ENCODE measurements at regions not wholly inside any gene's neighbourhood (a gene's known extent, or its start where the extent isn't known, plus 50 kb on each side); places are given as distances from the start of the nearest gene placed in this dataset.

DNA sequence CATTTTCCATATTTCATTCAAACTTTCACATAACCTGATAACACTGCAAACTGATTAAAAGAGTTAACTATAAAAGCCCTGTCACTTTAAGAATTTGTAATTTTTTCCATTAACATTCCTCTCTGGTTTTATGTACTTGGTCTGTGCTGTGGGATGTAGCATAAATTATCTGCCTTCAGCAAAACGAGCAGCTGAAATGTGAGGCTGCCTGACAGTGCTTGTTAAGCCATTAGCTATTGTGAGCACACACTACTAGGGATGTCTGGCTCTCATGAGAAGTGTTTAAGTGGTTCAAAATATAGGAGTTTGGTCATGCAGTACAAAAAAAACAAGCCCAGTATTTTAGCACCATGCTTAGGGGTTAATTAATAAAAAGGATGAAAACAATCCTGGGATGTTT, 63.0 kb downstream of the HOXA1 start:
- H4K20me1 ChIP-seq (ENCODE audit: low read depth): no peaks in the 10 kb centered on the region
- no peaks in the 10 kb centered on the region for H3K9me3 Mint-ChIP-seq
- TF ChIP-seq EZH2 (IDR thresholded peaks at IDR 0.05): no peak
- TF ChIP-seq, protein P1, sequence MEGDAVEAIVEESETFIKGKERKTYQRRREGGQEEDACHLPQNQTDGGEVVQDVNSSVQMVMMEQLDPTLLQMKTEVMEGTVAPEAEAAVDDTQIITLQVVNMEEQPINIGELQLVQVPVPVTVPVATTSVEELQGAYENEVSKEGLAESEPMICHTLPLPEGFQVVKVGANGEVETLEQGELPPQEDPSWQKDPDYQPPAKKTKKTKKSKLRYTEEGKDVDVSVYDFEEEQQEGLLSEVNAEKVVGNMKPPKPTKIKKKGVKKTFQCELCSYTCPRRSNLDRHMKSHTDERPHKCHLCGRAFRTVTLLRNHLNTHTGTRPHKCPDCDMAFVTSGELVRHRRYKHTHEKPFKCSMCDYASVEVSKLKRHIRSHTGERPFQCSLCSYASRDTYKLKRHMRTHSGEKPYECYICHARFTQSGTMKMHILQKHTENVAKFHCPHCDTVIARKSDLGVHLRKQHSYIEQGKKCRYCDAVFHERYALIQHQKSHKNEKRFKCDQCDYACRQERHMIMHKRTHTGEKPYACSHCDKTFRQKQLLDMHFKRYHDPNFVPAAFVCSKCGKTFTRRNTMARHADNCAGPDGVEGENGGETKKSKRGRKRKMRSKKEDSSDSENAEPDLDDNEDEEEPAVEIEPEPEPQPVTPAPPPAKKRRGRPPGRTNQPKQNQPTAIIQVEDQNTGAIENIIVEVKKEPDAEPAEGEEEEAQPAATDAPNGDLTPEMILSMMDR (IDR thresholded peaks at IDR 0.05): no peak
- no peak for TF ChIP-seq EZH2phosphoT487 (IDR thresholded peaks at IDR 0.05)
- H3K4me2 ChIP-seq: no peak overlapping the region
- peaks cover 2% of the 10 kb centered on the region for H3K27me3 Mint-ChIP-seq (ENCODE audit: insufficient read depth, low read depth)
- peaks cover 25% of the 10 kb centered on the region for H3F3A ChIP-seq (ENCODE audit: low read depth)
- peak; percentile 16 for DNase-seq (ENCODE audit: low spot score)
- peaks cover 12% of the 10 kb centered on the region for H3K27me3 ChIP-seq
- H3K4me1 Mint-ChIP-seq: peaks cover 11% of the 10 kb centered on the region
- no peak overlapping the region for H3K27ac ChIP-seq
- H3K36me3 Mint-ChIP-seq: no peaks in the 10 kb centered on the region
- peaks cover 29% of the 10 kb centered on the region for H3K4me1 ChIP-seq
- H3K9ac ChIP-seq: no peak overlapping the region
- no peak overlapping the region for H3K27ac Mint-ChIP-seq
- H3K4me3 ChIP-seq: no peak overlapping the region
- no peaks in the 10 kb centered on the region for H3K79me2 ChIP-seq (ENCODE audit: low read depth)
- no peak overlapping the region for H2AFZ ChIP-seq (replicated peaks)
- no peak overlapping the region for H3K4me3 Mint-ChIP-seq
- H3K36me3 ChIP-seq: no peaks in the 10 kb centered on the region
- H3K9me3 ChIP-seq (ENCODE audit: low read depth): no peaks in the 10 kb centered on the region

DNA sequence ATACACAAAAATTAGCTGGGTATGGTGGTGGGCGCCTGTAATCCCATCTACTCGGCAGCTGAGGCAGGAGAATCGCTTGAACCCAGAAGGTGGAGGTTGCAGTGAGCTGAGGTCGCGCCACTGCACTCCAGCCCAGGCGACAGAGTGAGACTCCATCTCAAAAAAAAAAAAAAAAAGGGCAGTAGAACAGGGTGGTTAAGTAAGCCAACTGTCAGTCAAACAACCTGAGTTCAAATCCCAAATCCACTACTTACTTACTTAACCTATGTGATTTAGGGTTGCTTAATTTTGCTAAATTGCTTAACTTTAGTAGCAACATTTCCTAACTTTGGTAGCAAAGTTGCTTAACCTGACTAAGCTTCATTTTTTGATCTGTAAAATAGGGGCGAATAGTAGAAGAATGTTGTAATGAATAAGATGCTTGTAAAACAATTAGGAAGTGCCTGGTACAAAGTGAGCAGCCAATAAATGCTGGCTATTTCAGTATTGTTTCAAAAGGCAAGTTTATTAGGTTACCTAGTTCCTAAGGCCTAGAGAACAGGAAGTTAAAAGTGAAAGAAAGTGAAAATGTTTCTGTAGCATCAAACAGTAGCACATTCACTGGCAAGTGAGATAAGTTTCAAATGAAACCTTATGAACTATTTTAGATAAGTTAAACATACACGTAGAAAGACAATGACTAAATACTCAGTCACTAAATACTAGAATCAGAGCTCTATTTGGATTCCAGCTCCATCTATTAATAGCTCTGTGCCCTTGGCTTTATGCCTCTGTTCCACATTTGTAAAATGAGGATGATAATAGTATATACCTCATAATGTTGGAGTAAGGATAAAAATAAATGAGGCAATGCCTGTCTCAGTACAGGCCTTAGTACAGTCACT, 64.3 kb downstream of the HOXA1 start:
- Mint-ChIP-seq H3K27ac (no peak overlapping the region), H3K9me3 (no peaks in the 10 kb centered on the region), H3K4me3 (no peak overlapping the region), H3K4me1 (peaks cover 11% of the 10 kb centered on the region), H3K36me3 (no peaks in the 10 kb centered on the region), H3K27me3 (ENCODE audit: insufficient read depth, low read depth) (peaks cover 2% of the 10 kb centered on the region)
- no peak overlapping the region for H3K27ac ChIP-seq
- TF ChIP-seq, protein P1 (IDR thresholded peaks at IDR 0.05): no peak
- TF ChIP-seq EZH2 (IDR thresholded peaks at IDR 0.05) (no peak), EZH2phosphoT487 (IDR thresholded peaks at IDR 0.05) (no peak)
- peaks cover 29% of the 10 kb centered on the region for H3K4me1 ChIP-seq
- H3K9me3 ChIP-seq (ENCODE audit: low read depth): no peaks in the 10 kb centered on the region
- H3K36me3 ChIP-seq: no peaks in the 10 kb centered on the region
- no peaks in the 10 kb centered on the region for H4K20me1 ChIP-seq (ENCODE audit: low read depth)
- H3K9ac ChIP-seq: no peak overlapping the region
- H3K79me2 ChIP-seq (ENCODE audit: low read depth): no peaks in the 10 kb centered on the region
- peaks cover 25% of the 10 kb centered on the region for H3F3A ChIP-seq (ENCODE audit: low read depth)
- H3K4me3 ChIP-seq: no peak overlapping the region
- H3K27me3 ChIP-seq: peaks cover 23% of the 10 kb centered on the region
- no peak overlapping the region for H2AFZ ChIP-seq (replicated peaks)
- no peak overlapping the region for H3K4me2 ChIP-seq
- DNase-seq (ENCODE audit: low spot score): no peak

DNA sequence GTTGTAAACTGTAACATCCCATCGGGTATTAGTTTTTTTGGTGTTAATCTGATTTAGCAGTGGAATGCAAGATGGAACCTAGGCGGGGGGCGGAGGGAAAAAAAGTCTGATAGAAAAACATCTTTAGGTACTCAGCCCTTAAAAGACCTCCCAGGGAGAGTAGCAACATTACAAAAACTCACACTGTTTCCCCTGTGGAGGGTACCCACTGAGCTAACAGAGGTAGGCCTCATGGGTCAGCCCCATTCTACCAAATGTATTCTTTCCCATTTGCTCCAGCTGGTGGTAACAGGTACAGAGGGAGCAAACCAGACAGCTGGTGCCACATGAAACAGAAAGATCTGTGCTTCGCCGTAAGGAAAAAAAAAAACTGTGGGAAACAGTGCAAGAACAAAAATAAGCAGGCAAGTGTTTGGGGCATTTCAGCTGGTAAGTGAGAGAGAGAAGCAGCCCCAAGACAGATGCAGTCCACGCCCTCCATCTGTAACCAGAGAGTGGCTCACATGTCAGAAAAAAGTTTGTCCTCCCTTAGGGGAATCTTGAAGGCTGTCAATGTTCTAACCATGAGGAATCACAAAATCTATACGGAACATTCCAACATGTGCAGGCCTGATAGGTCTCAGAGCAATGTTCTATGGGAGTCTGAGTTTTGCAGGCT, 65.3 kb downstream of the HOXA1 start:
- H2AFZ ChIP-seq (replicated peaks): no peak overlapping the region
- H3K9ac ChIP-seq: no peak overlapping the region
- Mint-ChIP-seq H3K4me3 (no peak overlapping the region), H3K9me3 (no peaks in the 10 kb centered on the region), H3K27me3 (ENCODE audit: insufficient read depth, low read depth) (peaks cover 2% of the 10 kb centered on the region), H3K27ac (no peak overlapping the region), H3K36me3 (no peaks in the 10 kb centered on the region), H3K4me1 (peaks cover 11% of the 10 kb centered on the region)
- H3K36me3 ChIP-seq: no peaks in the 10 kb centered on the region
- peak; percentile 28 for DNase-seq (ENCODE audit: low spot score)
- H3K79me2 ChIP-seq (ENCODE audit: low read depth): no peaks in the 10 kb centered on the region
- TF ChIP-seq EZH2 (IDR thresholded peaks at IDR 0.05) (no peak), EZH2phosphoT487 (IDR thresholded peaks at IDR 0.05) (no peak)
- TF ChIP-seq, protein P1 (IDR thresholded peaks at IDR 0.05): no peak
- no peak overlapping the region for H3K27ac ChIP-seq
- peaks cover 25% of the 10 kb centered on the region for H3F3A ChIP-seq (ENCODE audit: low read depth)
- peaks cover 29% of the 10 kb centered on the region for H3K4me1 ChIP-seq
- no peak overlapping the region for H3K4me2 ChIP-seq
- no peaks in the 10 kb centered on the region for H4K20me1 ChIP-seq (ENCODE audit: low read depth)
- H3K27me3 ChIP-seq: peaks cover 28% of the 10 kb centered on the region
- H3K9me3 ChIP-seq (ENCODE audit: low read depth): no peaks in the 10 kb centered on the region
- H3K4me3 ChIP-seq: no peak overlapping the region
